ENCODE measurements at regions not wholly inside any gene's neighbourhood (a gene's known extent, or its start where the extent isn't known, plus 50 kb on each side); places are given as distances from the start of the nearest gene placed in this dataset.

- no peak for DNase-seq (ENCODE audit: low read depth)
Measured at GRCh38 chr16:80081846-80082245, 458.9 kb upstream of the DYNLRB2 start.

- no peak for DNase-seq (ENCODE audit: low read depth)
Measured at GRCh38 chr16:80080287-80080851, 460.4 kb upstream of the DYNLRB2 start.

GRCh38 chr16:80079072-80079471 is 461.7 kb upstream of the DYNLRB2 start:
- DNase-seq (ENCODE audit: low read depth) = no peak

GRCh38 chr16:80077696-80078095 is 463.1 kb upstream of the DYNLRB2 start:
- no peak for DNase-seq (ENCODE audit: low read depth)

GRCh38 chr16:80074329-80074728 is 466.5 kb upstream of the DYNLRB2 start:
- DNase-seq (ENCODE audit: low read depth) = no peak

GRCh38 chr16:80071964-80072456 is 468.8 kb upstream of the DYNLRB2 start:
- DNase-seq (ENCODE audit: low read depth) = no peak

GRCh38 chr16:80066805-80067580 is 466.5 kb upstream of the MAF start:
- DNase-seq (ENCODE audit: low read depth) = no peak

- DNase-seq (ENCODE audit: low read depth) = no peak
Measured at GRCh38 chr16:80065541-80065940, 465.0 kb upstream of the MAF start.

GRCh38 chr16:80063713-80064069 is 463.2 kb upstream of the MAF start:
- DNase-seq (ENCODE audit: low read depth) = no peak

GRCh38 chr16:80063031-80063712 is 462.6 kb upstream of the MAF start:
- no peak for DNase-seq (ENCODE audit: low read depth)

- DNase-seq (ENCODE audit: low read depth) = no peak
Measured at GRCh38 chr16:80062361-80063030, 462.0 kb upstream of the MAF start.

- DNase-seq (ENCODE audit: low read depth) = no peak
Measured at GRCh38 chr16:80060470-80060869, 459.9 kb upstream of the MAF start.

GRCh38 chr16:80059836-80060235 is 459.3 kb upstream of the MAF start:
- DNase-seq (ENCODE audit: low read depth) = no peak

- no peak for DNase-seq (ENCODE audit: low read depth)
Measured at GRCh38 chr16:80058214-80058613, 457.7 kb upstream of the MAF start.

- DNase-seq (ENCODE audit: low read depth) = no peak
Measured at GRCh38 chr16:80056324-80056723, 455.8 kb upstream of the MAF start.

GRCh38 chr16:80055831-80056230 is 455.3 kb upstream of the MAF start:
- no peak for DNase-seq (ENCODE audit: low read depth)

GRCh38 chr16:80054647-80055046 is 454.1 kb upstream of the MAF start:
- DNase-seq (ENCODE audit: low read depth) = no peak

- DNase-seq (ENCODE audit: low read depth) = no peak
Measured at GRCh38 chr16:80051040-80051439, 450.5 kb upstream of the MAF start.

GRCh38 chr16:80048250-80048649 is 447.7 kb upstream of the MAF start:
- DNase-seq (ENCODE audit: low read depth) = no peak

- no peak for DNase-seq (ENCODE audit: low read depth)
Measured at GRCh38 chr16:80047842-80048241, 447.3 kb upstream of the MAF start.

- no peak for DNase-seq (ENCODE audit: low read depth)
Measured at GRCh38 chr16:80046848-80047247, 446.3 kb upstream of the MAF start.

- no peak for DNase-seq (ENCODE audit: low read depth)
Measured at GRCh38 chr16:80046261-80046660, 445.7 kb upstream of the MAF start.

GRCh38 chr16:80045861-80046260 is 445.3 kb upstream of the MAF start:
- DNase-seq (ENCODE audit: low read depth) = no peak

Measured in T follicular helper cell (primary cell).